ENCODE measurements at regions not wholly inside any gene's neighbourhood (a gene's known extent, or its start where the extent isn't known, plus 50 kb on each side); places are given as distances from the start of the nearest gene placed in this dataset.

GRCh38 chr1:19569786-19570185 lies 74.3 kb upstream of the NBL1 start:
- ChIA-PET CTCF (interaction anchor here (0.6 kb wide), 1 partner anchor 73 kb away, joined by 3 read pairs; no protein-coding TSS in a partner anchor), POLR2A (ENCODE audit: low non-redundant PET) (no interaction called here)
- TF ChIP-seq, protein P1, sequence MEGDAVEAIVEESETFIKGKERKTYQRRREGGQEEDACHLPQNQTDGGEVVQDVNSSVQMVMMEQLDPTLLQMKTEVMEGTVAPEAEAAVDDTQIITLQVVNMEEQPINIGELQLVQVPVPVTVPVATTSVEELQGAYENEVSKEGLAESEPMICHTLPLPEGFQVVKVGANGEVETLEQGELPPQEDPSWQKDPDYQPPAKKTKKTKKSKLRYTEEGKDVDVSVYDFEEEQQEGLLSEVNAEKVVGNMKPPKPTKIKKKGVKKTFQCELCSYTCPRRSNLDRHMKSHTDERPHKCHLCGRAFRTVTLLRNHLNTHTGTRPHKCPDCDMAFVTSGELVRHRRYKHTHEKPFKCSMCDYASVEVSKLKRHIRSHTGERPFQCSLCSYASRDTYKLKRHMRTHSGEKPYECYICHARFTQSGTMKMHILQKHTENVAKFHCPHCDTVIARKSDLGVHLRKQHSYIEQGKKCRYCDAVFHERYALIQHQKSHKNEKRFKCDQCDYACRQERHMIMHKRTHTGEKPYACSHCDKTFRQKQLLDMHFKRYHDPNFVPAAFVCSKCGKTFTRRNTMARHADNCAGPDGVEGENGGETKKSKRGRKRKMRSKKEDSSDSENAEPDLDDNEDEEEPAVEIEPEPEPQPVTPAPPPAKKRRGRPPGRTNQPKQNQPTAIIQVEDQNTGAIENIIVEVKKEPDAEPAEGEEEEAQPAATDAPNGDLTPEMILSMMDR (conservative IDR thresholded peaks at IDR 0.05; ENCODE audit: low read depth) = no peak
- H3K27ac ChIP-seq = no peak overlapping the region
- DNase-seq (ENCODE audit: low spot score) = no peak

DNA sequence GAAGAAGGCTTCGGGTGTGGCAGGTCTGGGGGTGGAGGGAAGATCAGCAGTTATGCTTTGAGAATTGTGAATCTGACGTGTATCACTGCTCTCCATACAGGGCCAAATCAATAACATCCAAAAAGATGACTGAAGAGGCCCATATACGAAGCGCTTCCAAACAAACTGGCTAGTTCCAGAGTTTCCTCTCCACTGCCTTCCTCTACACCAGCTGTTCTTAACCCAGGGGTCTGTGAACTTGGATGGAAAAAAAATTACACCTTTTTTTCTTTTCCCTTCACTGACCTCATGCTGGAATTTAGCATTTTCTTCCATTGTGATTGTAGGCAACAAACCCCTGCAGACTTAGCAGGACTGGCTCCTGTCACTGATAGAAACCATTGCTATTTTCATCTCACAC lies 77.1 kb upstream of the NBL1 start:
- POLR2A ChIA-PET (ENCODE audit: low non-redundant PET) = no interaction called here
- CTCF ChIA-PET = interaction anchor here (0.7 to 0.8 kb wide), 2 partner anchors 153 to 176 kb away, joined by 3 read pairs; no protein-coding TSS in a partner anchor
- DNase-seq (ENCODE audit: low spot score) = no peak
- TF ChIP-seq, protein P1 (conservative IDR thresholded peaks at IDR 0.05; ENCODE audit: low read depth) = no peak
- no peak overlapping the region for H3K27ac ChIP-seq

DNA sequence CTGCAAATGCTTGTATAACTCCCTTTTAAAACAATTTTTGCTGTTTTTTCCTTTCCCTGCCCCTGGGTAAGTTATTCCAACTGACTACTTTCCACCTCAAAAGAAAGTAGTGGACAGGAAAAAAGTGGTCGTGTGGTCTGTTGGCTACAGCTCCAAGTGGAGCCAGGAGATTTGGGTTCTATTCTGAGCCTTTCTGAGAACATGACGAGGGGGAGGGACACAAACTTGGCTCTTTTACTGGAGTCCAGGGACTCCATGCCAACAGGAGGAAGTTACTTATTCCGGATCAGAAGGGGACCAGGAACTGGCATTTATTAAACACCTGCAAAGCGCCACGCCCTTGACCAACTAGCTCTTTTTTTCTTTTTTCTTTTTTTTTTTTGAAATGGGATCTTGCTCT lies 79.0 kb upstream of the CAPZB start:
- ChIA-PET POLR2A (ENCODE audit: low non-redundant PET) (no interaction called here), CTCF (interaction anchor here (1.3 kb wide), 1 partner anchor 76 kb away, joined by 6 read pairs; no protein-coding TSS in a partner anchor)
- H3K27ac ChIP-seq = no peak overlapping the region
- TF ChIP-seq, protein P1 (conservative IDR thresholded peaks at IDR 0.05; ENCODE audit: low read depth) = no peak
- no peak for DNase-seq (ENCODE audit: low spot score)

GRCh38 chr1:19563324-19564097 lies 78.2 kb upstream of the CAPZB start:
- TF ChIP-seq, protein P1 (conservative IDR thresholded peaks at IDR 0.05; ENCODE audit: low read depth) = no peak
- POLR2A ChIA-PET (ENCODE audit: low non-redundant PET) = no interaction called here
- CTCF ChIA-PET = interaction anchor here (0.6 to 1.3 kb wide), 2 partner anchors 75 to 222 kb away, joined by 3 to 6 read pairs; no protein-coding TSS in a partner anchor
- no peak overlapping the region for H3K27ac ChIP-seq
- no peak for DNase-seq (ENCODE audit: low spot score)

DNA sequence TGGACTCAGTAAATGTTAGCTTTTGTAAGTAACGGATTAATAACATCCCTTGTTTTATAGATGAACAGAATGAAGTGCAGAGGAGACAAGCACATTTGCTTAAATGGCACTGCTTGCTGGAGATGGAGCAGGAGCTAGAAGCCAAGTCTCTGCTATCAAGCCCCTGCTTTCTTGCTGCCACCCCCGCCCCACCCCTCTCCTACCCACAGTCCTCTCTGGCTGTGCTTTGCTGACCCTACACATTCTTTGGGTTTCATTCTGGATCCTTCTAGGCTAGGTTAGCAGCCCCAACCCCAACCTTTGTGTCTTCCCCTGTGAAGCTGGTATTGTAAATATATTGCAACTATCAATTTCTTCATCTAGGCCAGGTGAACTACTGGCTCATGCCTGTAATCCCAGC lies 77.5 kb upstream of the CAPZB start:
- DNase-seq (ENCODE audit: low spot score) = no peak
- ChIA-PET CTCF (no interaction called here), POLR2A (ENCODE audit: low non-redundant PET) (no interaction called here)
- no peak overlapping the region for H3K27ac ChIP-seq
- TF ChIP-seq, protein P1 (conservative IDR thresholded peaks at IDR 0.05; ENCODE audit: low read depth) = no peak

- CTCF ChIA-PET = no interaction called here
- TF ChIP-seq, protein P1 (conservative IDR thresholded peaks at IDR 0.05; ENCODE audit: low read depth) = no peak
- DNase-seq (ENCODE audit: low spot score) = no peak
- no peak overlapping the region for H3K27ac ChIP-seq
- POLR2A ChIA-PET (ENCODE audit: low non-redundant PET) = no interaction called here
Measured at GRCh38 chr1:19560480-19560879, 75.1 kb upstream of the CAPZB start.

Measured in RWPE1 (cell line).